ENCODE measurements at regions not wholly inside any gene's neighbourhood (a gene's known extent, or its start where the extent isn't known, plus 50 kb on each side); places are given as distances from the start of the nearest gene placed in this dataset.
A peak's percentile ranks its signal among the peaks of the same experiment; 100 is the strongest.
"Not testable (repeated sequence)": the region's sequence is repeated elsewhere in the genome, so short reads cannot be mapped to it uniquely, and the experiment has no call there.

GRCh38 chr2:125224188-125224587 is 1199.1 kb downstream of the CNTNAP5 start:
- DNase-seq (ENCODE audit: low spot score) = no peak

- DNase-seq (ENCODE audit: low spot score) = no peak
Observed at GRCh38 chr2:125224830-125225229, 1199.7 kb downstream of the CNTNAP5 start.

- DNase-seq (ENCODE audit: low spot score) = peak; percentile 5
Observed at GRCh38 chr2:125227843-125228392, 1202.8 kb downstream of the CNTNAP5 start.

- DNase-seq (ENCODE audit: low spot score) = no peak
Observed at GRCh38 chr2:125240870-125241269, 1215.8 kb downstream of the CNTNAP5 start.

GRCh38 chr2:125243074-125243473 is 1218.0 kb downstream of the CNTNAP5 start:
- DNase-seq (ENCODE audit: low spot score) = no peak

GRCh38 chr2:125254010-125254409 is 1228.9 kb downstream of the CNTNAP5 start:
- DNase-seq (ENCODE audit: low spot score) = peak; percentile 4

- no peak for DNase-seq (ENCODE audit: low spot score)
Observed at GRCh38 chr2:125259451-125259850, 1234.4 kb downstream of the CNTNAP5 start.

GRCh38 chr2:125260366-125260930 is 1235.4 kb downstream of the CNTNAP5 start:
- DNase-seq (ENCODE audit: low spot score) = not testable (repeated sequence)

- no peak for DNase-seq (ENCODE audit: low spot score)
Observed at GRCh38 chr2:125264453-125264852, 1239.4 kb downstream of the CNTNAP5 start.

- no peak for DNase-seq (ENCODE audit: low spot score)
Observed at GRCh38 chr2:125267683-125268082, 1242.6 kb downstream of the CNTNAP5 start.

- DNase-seq (ENCODE audit: low spot score) = no peak
Observed at GRCh38 chr2:125272651-125273050, 1247.6 kb downstream of the CNTNAP5 start.

GRCh38 chr2:125274718-125275117 is 1249.6 kb downstream of the CNTNAP5 start:
- DNase-seq (ENCODE audit: low spot score) = no peak

- DNase-seq (ENCODE audit: low spot score) = no peak
Observed at GRCh38 chr2:125280265-125280664, 1255.2 kb downstream of the CNTNAP5 start.

GRCh38 chr2:125281242-125281641 is 1256.2 kb downstream of the CNTNAP5 start:
- no peak for DNase-seq (ENCODE audit: low spot score)

GRCh38 chr2:125296742-125297141 is 1271.7 kb downstream of the CNTNAP5 start:
- no peak for DNase-seq (ENCODE audit: low spot score)

- no peak for DNase-seq (ENCODE audit: low spot score)
Observed at GRCh38 chr2:125310657-125311364, 1285.7 kb downstream of the CNTNAP5 start.

GRCh38 chr2:125312342-125312741 is 1287.3 kb downstream of the CNTNAP5 start:
- no peak for DNase-seq (ENCODE audit: low spot score)

GRCh38 chr2:125313806-125314205 is 1288.7 kb downstream of the CNTNAP5 start:
- DNase-seq (ENCODE audit: low spot score) = peak; percentile 48

- DNase-seq (ENCODE audit: low spot score) = no peak
Observed at GRCh38 chr2:125318740-125319139, 1293.7 kb downstream of the CNTNAP5 start.

GRCh38 chr2:125324273-125324672 is 1299.2 kb downstream of the CNTNAP5 start:
- no peak for DNase-seq (ENCODE audit: low spot score)

GRCh38 chr2:125330133-125330532 is 1305.0 kb downstream of the CNTNAP5 start:
- DNase-seq (ENCODE audit: low spot score) = no peak

- DNase-seq (ENCODE audit: low spot score) = no peak
Observed at GRCh38 chr2:125341353-125341752, 1314.6 kb upstream of the GYPC start.

- DNase-seq (ENCODE audit: low spot score) = not testable (repeated sequence)
Observed at GRCh38 chr2:125353542-125353941, 1302.4 kb upstream of the GYPC start.

Data from SW480 (cell line).